Naive thymus-derived CD4-positive, alpha-beta T cell (primary cell): ENCODE measurements at regions not wholly inside any gene's neighbourhood (a gene's known extent, or its start where the extent isn't known, plus 50 kb on each side); places are given as distances from the start of the nearest gene placed in this dataset.

Experiments used
- ATAC-seq: fragments of 150-1000 bp; cut with Tn5 transposase; 2 replicates; pipeline ENCODE4 v1.10.0; 2021; ENCODE audit warnings: mild to moderate bottlenecking, moderate library complexity
- CTCF ChIA-PET: fragments of 350-600 bp; sonication (Branson Sonifier 250); formaldehyde crosslinking; loops from one replicate; lab custom pipeline; 2021; ENCODE audit warnings: antibody characterized with exemption; lab: Charles Lee
- POLR2A ChIA-PET: fragments of 350-600 bp; sonication (Branson Sonifier 250); formaldehyde crosslinking; loops from one replicate; lab custom pipeline; 2021; ENCODE audit warnings: antibody characterized with exemption, inconsistent platforms; lab: Charles Lee
- DNase-seq, 9 donors: peaks; one replicate each; pipeline versions ENCODE4 v3.0.0 to v3.0.0-alpha.2; 2020 to 2022; ENCODE audit warnings: mixed read lengths in 1 of 9
- H3K27ac ChIP-seq: one replicate; pipeline ENCODE4 v1.7.0; 2013; ENCODE audit warnings: mild to moderate bottlenecking, low read depth, low read length, moderate library complexity
- H3K27me3 ChIP-seq, 2 donors: one replicate each; pipeline ENCODE4 v1.7.0; 2013; ENCODE audit warnings: low read length in 2 of 2, mild to moderate bottlenecking in 2 of 2, moderate library complexity in 2 of 2; ENCODE audit not compliant: control insufficient read depth in 2 of 2, insufficient read depth in 2 of 2
- H3K36me3 ChIP-seq, 3 experiments: 1 replicate in 2 of 3; 2 replicates in 1 of 3; pipeline ENCODE4 v1.7.0; 2013; ENCODE audit warnings: low read length in 3 of 3, mild to moderate bottlenecking in 3 of 3, moderate library complexity in 1 of 3; ENCODE audit not compliant: insufficient read depth in 3 of 3, control insufficient read depth in 2 of 3
- H3K4me1 ChIP-seq, 2 donors: one replicate each; pipeline ENCODE4 v1.7.0; 2013; ENCODE audit warnings: low read length in 2 of 2, mild to moderate bottlenecking in 2 of 2, moderate library complexity in 1 of 2; ENCODE audit not compliant: control insufficient read depth in 2 of 2, insufficient read depth in 2 of 2
- H3K4me3 ChIP-seq: 2 replicates; pipeline ENCODE4 v1.7.0; 2013; ENCODE audit warnings: mild to moderate bottlenecking, low read length
- H3K9me3 ChIP-seq, 3 experiments: 1 replicate in 2 of 3; 2 replicates in 1 of 3; pipeline ENCODE4 v1.7.0; 2013; ENCODE audit warnings: low read length in 3 of 3; ENCODE audit not compliant: control insufficient read depth in 2 of 3
- H3K27ac Mint-ChIP-seq, 9 donors: one replicate each; pipeline ENCODE4 v1.8.0; 2020 to 2022; ENCODE audit warnings: mixed read lengths in 9 of 9, mild to moderate bottlenecking in 8 of 9, moderate library complexity in 5 of 9, inconsistent platforms in 2 of 9
- H3K27me3 Mint-ChIP-seq, 5 donors: one replicate each; pipeline ENCODE4 v1.8.0; 2021 to 2022; ENCODE audit warnings: mixed read lengths in 5 of 5, mild to moderate bottlenecking in 1 of 5
- H3K36me3 Mint-ChIP-seq, 5 donors: one replicate each; pipeline ENCODE4 v1.8.0; 2020 to 2022; ENCODE audit warnings: mixed read lengths in 5 of 5, mild to moderate bottlenecking in 3 of 5, inconsistent platforms in 1 of 5
- H3K4me1 Mint-ChIP-seq, 7 donors: one replicate each; pipeline ENCODE4 v1.8.0; 2020 to 2022; ENCODE audit warnings: mixed read lengths in 7 of 7, mild to moderate bottlenecking in 3 of 7, inconsistent platforms in 1 of 7
- H3K4me3 Mint-ChIP-seq, 10 donors: one replicate each; pipeline ENCODE4 v1.8.0; 2020 to 2022; ENCODE audit warnings: mild to moderate bottlenecking in 10 of 10, mixed read lengths in 10 of 10, moderate library complexity in 6 of 10, inconsistent platforms in 2 of 10
- H3K9me3 Mint-ChIP-seq, 11 donors: one replicate each; pipeline ENCODE4 v1.8.0; 2020 to 2022; ENCODE audit warnings: mixed read lengths in 11 of 11, mild to moderate bottlenecking in 4 of 11, inconsistent platforms in 1 of 11, moderate library complexity in 1 of 11
- intact Hi-C, 2 donors: fragments of 100-400 bp; cut with micrococcal nuclease; formaldehyde crosslinking; loops; one replicate each; pipeline ENCODE4 v1.15.1; 2023

- CTCF ChIA-PET = no interaction called here
- POLR2A ChIA-PET = no interaction called here
- Mint-ChIP-seq H3K27me3 (no peaks in the 10 kb centered on the region), H3K36me3 (no peaks in the 10 kb centered on the region), H3K4me3 (no peak overlapping the region), H3K4me1 (no peaks in the 10 kb centered on the region), H3K27ac (no peak overlapping the region), H3K9me3 (peaks cover 0 to 11% (median 5%) of the 10 kb centered on the region in 11 donors)
- DNase-seq = no peak
- Histone ChIP-seq H3K4me1 (no peaks in the 10 kb centered on the region), H3K27ac (no peak overlapping the region), H3K27me3 (no peaks in the 10 kb centered on the region), H3K9me3 (no peaks in the 10 kb centered on the region), H3K36me3 (no peaks in the 10 kb centered on the region), H3K4me3 (no peak overlapping the region)
- intact Hi-C loops = no loop called here
- ATAC-seq = no peak
Measured at GRCh38 chr4:35100932-35101331, 1143.4 kb downstream of the ARAP2 start.

DNA sequence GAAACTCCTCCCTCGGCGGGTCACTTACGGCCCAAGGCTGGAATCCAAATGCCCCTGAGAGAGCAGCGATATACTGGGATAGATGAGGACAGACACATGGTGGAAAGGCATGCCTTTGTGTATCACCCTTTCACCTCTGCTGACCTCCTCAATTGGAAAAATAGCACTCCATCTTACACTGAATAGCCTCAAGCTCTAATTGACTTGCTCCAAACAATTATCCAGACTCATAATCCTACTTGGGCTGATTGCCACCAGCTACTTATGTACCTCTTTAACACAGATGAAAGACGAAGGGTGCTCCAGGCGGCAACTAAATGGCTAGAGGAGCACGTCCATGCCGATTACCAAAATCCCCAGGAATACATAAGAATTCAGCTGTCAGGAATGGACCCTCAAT is 1142.2 kb downstream of the ARAP2 start:
- DNase-seq (no peak), ATAC-seq (no peak)
- no peaks in the 10 kb centered on the region for H3K36me3 Mint-ChIP-seq
- H3K27ac Mint-ChIP-seq = no peak overlapping the region
- no peaks in the 10 kb centered on the region for H3K4me1 Mint-ChIP-seq
- Histone ChIP-seq H3K9me3 (no peaks in the 10 kb centered on the region), H3K27ac (no peak overlapping the region), H3K4me1 (no peaks in the 10 kb centered on the region), H3K4me3 (no peak overlapping the region), H3K27me3 (no peaks in the 10 kb centered on the region), H3K36me3 (no peaks in the 10 kb centered on the region)
- intact Hi-C loops = no loop called here
- H3K27me3 Mint-ChIP-seq = no peaks in the 10 kb centered on the region
- H3K4me3 Mint-ChIP-seq = no peak overlapping the region
- peaks cover 0 to 11% (median 5%) of the 10 kb centered on the region in 11 donors for H3K9me3 Mint-ChIP-seq
- POLR2A ChIA-PET = no interaction called here
- CTCF ChIA-PET = no interaction called here

GRCh38 chr4:35105486-35105885 is 1138.8 kb downstream of the ARAP2 start:
- H3K27ac ChIP-seq = no peak overlapping the region
- no peaks in the 10 kb centered on the region for H3K27me3 ChIP-seq
- Mint-ChIP-seq H3K9me3 (peaks cover 0 to 16% (median 5%) of the 10 kb centered on the region in 11 donors), H3K4me3 (no peak overlapping the region), H3K27ac (no peak overlapping the region), H3K27me3 (no peaks in the 10 kb centered on the region), H3K4me1 (no peaks in the 10 kb centered on the region), H3K36me3 (no peaks in the 10 kb centered on the region)
- POLR2A ChIA-PET = no interaction called here
- ATAC-seq (no peak), DNase-seq (no peak)
- H3K4me1 ChIP-seq = no peaks in the 10 kb centered on the region
- no peak overlapping the region for H3K4me3 ChIP-seq
- H3K9me3 ChIP-seq = no peaks in the 10 kb centered on the region
- intact Hi-C loops = no loop called here
- CTCF ChIA-PET = no interaction called here
- no peaks in the 10 kb centered on the region for H3K36me3 ChIP-seq

GRCh38 chr4:35106091-35106734 is 1138.1 kb downstream of the ARAP2 start:
- Mint-ChIP-seq H3K4me3 (no peak overlapping the region), H3K27me3 (no peaks in the 10 kb centered on the region), H3K36me3 (no peaks in the 10 kb centered on the region), H3K9me3 (peaks cover 0 to 15% (median 5%) of the 10 kb centered on the region in 11 donors), H3K4me1 (no peaks in the 10 kb centered on the region), H3K27ac (no peak overlapping the region)
- POLR2A ChIA-PET = no interaction called here
- H3K4me3 ChIP-seq = no peak overlapping the region
- H3K36me3 ChIP-seq = no peaks in the 10 kb centered on the region
- H3K27ac ChIP-seq = no peak overlapping the region
- H3K4me1 ChIP-seq = no peaks in the 10 kb centered on the region
- H3K27me3 ChIP-seq = no peaks in the 10 kb centered on the region
- DNase-seq (no peak), ATAC-seq (no peak)
- intact Hi-C loops = no loop called here
- H3K9me3 ChIP-seq = no peaks in the 10 kb centered on the region
- CTCF ChIA-PET = no interaction called here

DNA sequence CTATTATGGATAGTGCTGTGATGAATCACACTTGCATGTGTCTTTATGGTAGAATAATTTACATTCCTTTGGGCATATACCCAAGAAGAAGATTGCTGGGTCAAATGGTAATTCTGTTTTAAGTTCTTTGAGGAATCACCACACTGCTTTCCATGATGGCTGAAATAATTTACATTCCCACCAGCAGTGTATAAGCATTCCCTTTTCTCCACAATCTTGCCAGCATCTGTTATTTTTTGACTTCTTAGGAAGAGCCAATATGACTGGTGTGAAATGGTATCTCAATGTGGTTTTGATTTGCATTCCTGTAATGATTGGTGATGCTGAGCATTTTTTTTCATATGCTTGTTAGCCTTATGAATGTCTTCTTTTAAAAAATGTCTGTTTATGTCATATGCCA is 1120.2 kb downstream of the ARAP2 start:
- no peaks in the 10 kb centered on the region for H3K27me3 ChIP-seq
- no peak for DNase-seq
- POLR2A ChIA-PET = no interaction called here
- no peaks in the 10 kb centered on the region for H3K27me3 Mint-ChIP-seq
- no peaks in the 10 kb centered on the region for H3K36me3 Mint-ChIP-seq
- H3K36me3 ChIP-seq = no peaks in the 10 kb centered on the region
- H3K4me1 ChIP-seq = no peaks in the 10 kb centered on the region
- no peaks in the 10 kb centered on the region for H3K4me1 Mint-ChIP-seq
- H3K4me3 ChIP-seq = no peak overlapping the region
- H3K27ac ChIP-seq = no peak overlapping the region
- no peak overlapping the region for H3K27ac Mint-ChIP-seq
- no peak for ATAC-seq
- H3K4me3 Mint-ChIP-seq = no peak overlapping the region
- intact Hi-C loops = no loop called here
- CTCF ChIA-PET = no interaction called here
- H3K9me3 ChIP-seq = no peaks in the 10 kb centered on the region
- peaks cover 0 to 8% (median 1%) of the 10 kb centered on the region in 11 donors for H3K9me3 Mint-ChIP-seq

- Histone ChIP-seq H3K27me3 (no peaks in the 10 kb centered on the region), H3K4me1 (no peaks in the 10 kb centered on the region), H3K4me3 (no peak overlapping the region), H3K36me3 (no peaks in the 10 kb centered on the region), H3K9me3 (no peaks in the 10 kb centered on the region), H3K27ac (no peak overlapping the region)
- no peak for DNase-seq
- CTCF ChIA-PET = no interaction called here
- Mint-ChIP-seq H3K27ac (no peak overlapping the region), H3K27me3 (no peaks in the 10 kb centered on the region), H3K4me1 (no peaks in the 10 kb centered on the region), H3K9me3 (peaks cover 0 to 8% (median 3%) of the 10 kb centered on the region in 11 donors), H3K4me3 (no peak overlapping the region), H3K36me3 (no peaks in the 10 kb centered on the region)
- POLR2A ChIA-PET = no interaction called here
- intact Hi-C loops = no loop called here
- ATAC-seq = no peak
Measured at GRCh38 chr4:35125995-35126712, 1118.2 kb downstream of the ARAP2 start.

GRCh38 chr4:35138449-35138848 is 1105.9 kb downstream of the ARAP2 start:
- H3K27ac ChIP-seq = no peak overlapping the region
- H3K9me3 ChIP-seq = no peaks in the 10 kb centered on the region
- H3K27me3 ChIP-seq = no peaks in the 10 kb centered on the region
- no peaks in the 10 kb centered on the region for H3K4me1 Mint-ChIP-seq
- H3K27ac Mint-ChIP-seq = no peak overlapping the region
- intact Hi-C loops = no loop called here
- CTCF ChIA-PET = no interaction called here
- POLR2A ChIA-PET = no interaction called here
- H3K27me3 Mint-ChIP-seq = no peaks in the 10 kb centered on the region
- H3K4me1 ChIP-seq = no peaks in the 10 kb centered on the region
- H3K36me3 Mint-ChIP-seq = no peaks in the 10 kb centered on the region
- H3K36me3 ChIP-seq = no peaks in the 10 kb centered on the region
- ATAC-seq (no peak), DNase-seq (no peak)
- H3K9me3 Mint-ChIP-seq = peaks cover 0 to 17% (median 5%) of the 10 kb centered on the region in 11 donors
- no peak overlapping the region for H3K4me3 Mint-ChIP-seq
- no peak overlapping the region for H3K4me3 ChIP-seq
